NCI-H2029 (cell line): ENCODE measurements at regions not wholly inside any gene's neighbourhood (a gene's known extent, or its start where the extent isn't known, plus 50 kb on each side); places are given as distances from the start of the nearest gene placed in this dataset.
A peak's percentile ranks its signal among the peaks of the same experiment; 100 is the strongest.

Experiments used
- DNase-seq: peaks from one replicate; lab custom pipeline; 2025; lab: John Stamatoyannopoulos, UW

- no peak for DNase-seq
These were observed 95.2 kb downstream of the ENGASE start for GRCh38 chr17:79169861-79170260.

- DNase-seq, result no peak
These were observed 94.7 kb downstream of the ENGASE start for GRCh38 chr17:79169366-79169765.

- no peak for DNase-seq
These were observed 93.9 kb downstream of the ENGASE start for GRCh38 chr17:79168486-79169055.

GRCh38 chr17:79167486-79167885 is 92.9 kb downstream of the ENGASE start:
- DNase-seq, result no peak

GRCh38 chr17:79165756-79166473 is 91.3 kb downstream of the ENGASE start:
- no peak for DNase-seq

- no peak for DNase-seq
These were observed 90.5 kb downstream of the ENGASE start for GRCh38 chr17:79164913-79165695.

GRCh38 chr17:79164408-79164807 is 89.8 kb downstream of the ENGASE start:
- no peak for DNase-seq

- no peak for DNase-seq
These were observed 88.4 kb downstream of the ENGASE start for GRCh38 chr17:79163071-79163470.

- no peak for DNase-seq
These were observed 87.7 kb downstream of the ENGASE start for GRCh38 chr17:79162012-79162963.

- DNase-seq, result peak; percentile 35
These were observed 86.5 kb downstream of the ENGASE start for GRCh38 chr17:79160980-79161636.

GRCh38 chr17:79159926-79160325 is 85.3 kb downstream of the ENGASE start:
- DNase-seq, result no peak

GRCh38 chr17:79159471-79159870 is 84.8 kb downstream of the ENGASE start:
- no peak for DNase-seq

GRCh38 chr17:79156463-79157095 is 82.0 kb downstream of the ENGASE start:
- DNase-seq, result no peak

GRCh38 chr17:79155701-79156100 is 81.1 kb downstream of the ENGASE start:
- no peak for DNase-seq

- no peak for DNase-seq
These were observed 80.4 kb downstream of the ENGASE start for GRCh38 chr17:79154951-79155585.

GRCh38 chr17:79154446-79154845 is 79.8 kb downstream of the ENGASE start:
- DNase-seq, result peak; percentile 59

GRCh38 chr17:79153367-79154130 is 78.9 kb downstream of the ENGASE start:
- no peak for DNase-seq

- no peak for DNase-seq
These were observed 78.0 kb downstream of the ENGASE start for GRCh38 chr17:79152636-79153035.

- no peak for DNase-seq
These were observed 77.5 kb downstream of the ENGASE start for GRCh38 chr17:79152110-79152509.

GRCh38 chr17:79150799-79151198 is 76.2 kb downstream of the ENGASE start:
- DNase-seq, result no peak
